Right ventricle myocardium superior (tissue), 1 donor: ENCODE measurements at regions not wholly inside any gene's neighbourhood (a gene's known extent, or its start where the extent isn't known, plus 50 kb on each side); places are given as distances from the start of the nearest gene placed in this dataset.

ENCODE experiments used
- ATAC-seq: fragments of 200-7000 bp; cut with Tn5 transposase; one replicate; pipeline ENCODE4 v1.9.1; 2020; ENCODE audit warnings: mild to moderate bottlenecking; ENCODE audit not compliant: poor library complexity
- DNase-seq: peaks from one replicate; pipeline ENCODE4 v3.0.0-alpha.2; 2020
- intact Hi-C: fragments of 100-400 bp; cut with DNase I; formaldehyde crosslinking; loops from one replicate; pipeline ENCODE4 v1.11.2; 2022
- donor health status: DM: no; HTN: yes; CAD: no; lungs with severe emphysema.

GRCh38 chr9:115237385-115237998 is 119.5 kb upstream of the TNC start:
- peak; percentile 84 for ATAC-seq
- DNase-seq, result peak; percentile 63
- intact Hi-C loops, result no loop called here

GRCh38 chr9:115240676-115241075 is 122.7 kb upstream of the TNC start:
- no peak for ATAC-seq
- intact Hi-C loops, result no loop called here

GRCh38 chr9:115241641-115242040 is 123.7 kb upstream of the TNC start:
- no peak for DNase-seq
- intact Hi-C loops, result no loop called here
- ATAC-seq, result no peak

More at GRCh38 chr9:115240676-115241075, 122.7 kb upstream of the TNC start:
- no peak for DNase-seq

GRCh38 chr9:115249488-115249887 is 131.5 kb upstream of the TNC start:
- no peak for DNase-seq
- intact Hi-C loops, result no loop called here
- no peak for ATAC-seq

- intact Hi-C loops, result no loop called here
- ATAC-seq (no peak), DNase-seq (no peak)
These were observed 132.7 kb upstream of the TNC start for GRCh38 chr9:115250621-115251032.

- ATAC-seq, result no peak
- intact Hi-C loops, result no loop called here
- DNase-seq, result no peak
These were observed 136.6 kb upstream of the TNC start for GRCh38 chr9:115254287-115255180.

- ATAC-seq (no peak), DNase-seq (no peak)
- intact Hi-C loops, result no loop called here
These were observed 143.7 kb upstream of the TNC start for GRCh38 chr9:115261656-115262081.

GRCh38 chr9:115262477-115262876 is 144.5 kb upstream of the TNC start:
- intact Hi-C loops, result no loop called here
- peak; percentile 89 for DNase-seq
- ATAC-seq, result peak; percentile 99

- no peak for DNase-seq
- ATAC-seq, result no peak
- intact Hi-C loops, result no loop called here
These were observed 145.0 kb upstream of the TNC start for GRCh38 chr9:115262952-115263351.

- no peak for DNase-seq
- intact Hi-C loops, result no loop called here
- no peak for ATAC-seq
These were observed 145.6 kb upstream of the TNC start for GRCh38 chr9:115263371-115264075.

- intact Hi-C loops, result no loop called here
- ATAC-seq (no peak), DNase-seq (no peak)
These were observed 146.4 kb upstream of the TNC start for GRCh38 chr9:115264313-115264712.

- DNase-seq (no peak), ATAC-seq (no peak)
- intact Hi-C loops, result no loop called here
These were observed 149.8 kb upstream of the TNC start for GRCh38 chr9:115267790-115268189.

- DNase-seq (no peak), ATAC-seq (no peak)
- intact Hi-C loops, result no loop called here
These were observed 157.8 kb upstream of the TNC start for GRCh38 chr9:115275753-115276152.

- ATAC-seq (no peak), DNase-seq (no peak)
- intact Hi-C loops, result no loop called here
These were observed 158.7 kb upstream of the TNC start for GRCh38 chr9:115276621-115277020.

- ATAC-seq (no peak), DNase-seq (no peak)
- intact Hi-C loops, result no loop called here
These were observed 159.3 kb upstream of the TNC start for GRCh38 chr9:115277301-115277700.

GRCh38 chr9:115278326-115279035 is 160.5 kb upstream of the TNC start:
- ATAC-seq (no peak), DNase-seq (no peak)
- intact Hi-C loops, result no loop called here

GRCh38 chr9:115283395-115283794 is 165.4 kb upstream of the TNC start:
- DNase-seq (no peak), ATAC-seq (no peak)
- intact Hi-C loops, result no loop called here

- intact Hi-C loops, result no loop called here
- no peak for ATAC-seq
- no peak for DNase-seq
These were observed 167.9 kb upstream of the TNC start for GRCh38 chr9:115285836-115286235.

GRCh38 chr9:115286411-115286810 is 168.5 kb upstream of the TNC start:
- intact Hi-C loops, result no loop called here

More at GRCh38 chr9:115286411-115286810, 168.5 kb upstream of the TNC start:
- DNase-seq, result no peak
- no peak for ATAC-seq
